GM18868 (cell line): ENCODE measurements at regions not wholly inside any gene's neighbourhood (a gene's known extent, or its start where the extent isn't known, plus 50 kb on each side); places are given as distances from the start of the nearest gene placed in this dataset.

ENCODE experiments used
- ATAC-seq: cut with Tn5 transposase; IDR thresholded peaks from one replicate; pipeline ENCODE4 v1.9.1; 2021; ENCODE audit warnings: mild to moderate bottlenecking, moderate library complexity; ENCODE audit not compliant: unreplicated experiment

DNA sequence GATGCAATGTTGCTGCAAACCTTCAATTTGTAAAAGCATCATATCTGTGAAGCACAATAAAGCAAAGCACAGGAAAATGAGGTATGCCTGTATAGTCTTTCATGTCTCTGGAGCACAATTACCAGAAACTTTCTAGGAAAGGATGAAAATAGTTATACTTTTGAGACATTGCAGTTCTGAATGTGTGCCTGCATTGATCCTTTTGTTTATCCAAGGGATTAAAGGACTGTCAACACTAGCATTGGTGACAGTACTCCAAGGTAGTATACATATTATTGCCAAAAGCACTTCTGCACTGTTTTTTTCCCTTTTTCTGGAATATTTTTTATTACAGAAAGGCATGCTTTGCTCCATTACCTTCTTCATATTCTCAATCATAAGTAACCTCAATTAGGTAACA, 476.0 kb downstream of the GABRG1 start:
- no peak for ATAC-seq

DNA sequence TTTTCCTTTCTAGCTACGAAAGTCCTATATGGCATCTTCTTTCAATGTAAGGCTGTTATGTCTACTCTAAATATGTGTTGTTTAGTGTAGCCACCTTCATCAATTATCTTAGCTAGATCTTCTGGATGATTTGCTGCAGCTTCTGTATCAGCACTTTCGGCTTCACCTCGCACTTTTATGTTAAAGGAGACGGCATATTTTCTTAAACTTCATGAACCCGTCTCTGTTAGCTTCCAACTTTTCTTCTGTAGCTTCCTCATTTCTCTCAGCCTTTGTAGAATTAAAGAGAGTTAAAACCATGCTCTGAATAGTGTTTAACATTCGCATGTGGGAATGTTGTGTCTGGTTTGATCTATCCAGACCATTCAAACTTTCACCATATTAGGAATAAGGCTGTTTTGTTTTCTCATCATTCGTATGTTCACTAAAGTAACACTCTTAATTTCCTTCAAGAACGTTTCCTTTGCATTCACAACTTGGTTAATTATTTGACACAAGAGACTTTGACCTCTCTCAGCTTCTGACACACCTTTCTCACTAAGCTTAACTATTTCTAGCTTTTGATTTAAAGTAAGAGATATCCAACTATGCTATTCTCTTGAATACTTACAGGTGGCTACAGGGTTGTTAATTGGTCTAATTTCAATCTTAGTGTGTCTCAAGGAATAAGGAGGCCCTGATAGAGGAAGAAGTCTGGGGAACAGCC, 476.8 kb downstream of the GABRG1 start:
- ATAC-seq, result no peak

GRCh38 chr4:45640281-45640680, 483.6 kb downstream of the GABRG1 start:
- ATAC-seq, result no peak

- no peak for ATAC-seq
Measured at GRCh38 chr4:45638641-45639040, 485.2 kb downstream of the GABRG1 start.

DNA sequence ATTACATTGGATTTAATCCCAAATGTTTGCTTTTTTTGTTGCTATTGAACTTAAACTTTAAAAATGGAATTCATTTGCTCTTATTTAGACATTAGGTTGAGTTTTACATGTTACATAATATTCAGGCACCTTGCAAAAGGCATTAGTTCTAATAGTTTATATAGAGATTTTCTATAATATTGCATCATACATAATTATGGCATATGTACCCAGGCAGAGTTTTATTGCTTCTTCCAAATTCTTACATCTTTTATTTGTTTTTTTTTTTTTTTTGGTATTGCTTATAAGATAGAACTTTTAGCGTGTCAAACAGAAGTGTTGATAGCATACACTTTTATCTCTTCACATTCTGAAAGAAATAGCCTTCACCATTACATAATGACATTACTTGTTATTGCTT, 487.7 kb downstream of the GABRG1 start:
- no peak for ATAC-seq

GRCh38 chr4:45629717-45630116, 494.1 kb downstream of the GABRG1 start:
- no peak for ATAC-seq

DNA sequence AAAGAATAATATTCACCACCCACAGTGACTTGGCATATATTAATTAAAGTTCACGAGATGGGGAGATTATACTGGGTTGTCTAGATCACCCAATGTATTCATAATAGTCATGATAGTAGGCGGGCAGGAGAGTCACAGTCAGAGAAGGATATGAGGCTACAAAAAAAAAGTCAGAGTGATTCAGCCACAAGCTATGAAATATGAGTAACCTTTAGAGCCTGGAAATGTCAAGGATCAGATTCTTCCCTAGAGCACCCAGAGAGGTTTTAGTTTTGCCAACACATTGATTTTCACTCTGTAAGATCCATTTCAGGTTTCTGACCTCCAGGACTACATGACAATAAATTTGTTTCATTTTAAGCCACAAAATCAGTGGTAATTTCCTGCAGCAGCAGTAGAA, 501.9 kb downstream of the GABRG1 start:
- ATAC-seq, result no peak

- no peak for ATAC-seq
Measured at GRCh38 chr4:45620808-45621207, 503.0 kb downstream of the GABRG1 start.

GRCh38 chr4:45596379-45597101, 527.3 kb downstream of the GABRG1 start:
- no peak for ATAC-seq

DNA sequence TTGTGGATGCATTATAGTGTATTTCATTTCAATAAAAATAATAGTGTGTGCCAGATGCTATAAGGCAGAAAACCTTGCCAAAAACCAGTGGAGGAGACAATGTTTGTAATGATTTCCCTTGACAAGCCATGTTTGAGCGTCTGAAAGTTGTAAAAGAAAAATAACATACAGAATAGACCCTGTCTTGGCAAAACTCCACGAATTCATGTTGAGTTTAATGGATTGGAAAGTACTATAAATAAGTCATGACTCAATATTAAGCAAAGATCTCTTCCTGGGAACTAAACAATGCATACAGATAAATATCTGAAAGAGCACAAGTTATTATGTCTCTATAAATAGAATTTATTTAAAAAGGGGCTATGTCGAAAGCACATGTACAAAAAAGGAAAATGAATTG, 543.5 kb downstream of the GABRG1 start:
- no peak for ATAC-seq

GRCh38 chr4:45578874-45579273, 545.0 kb downstream of the GABRG1 start:
- no peak for ATAC-seq

DNA sequence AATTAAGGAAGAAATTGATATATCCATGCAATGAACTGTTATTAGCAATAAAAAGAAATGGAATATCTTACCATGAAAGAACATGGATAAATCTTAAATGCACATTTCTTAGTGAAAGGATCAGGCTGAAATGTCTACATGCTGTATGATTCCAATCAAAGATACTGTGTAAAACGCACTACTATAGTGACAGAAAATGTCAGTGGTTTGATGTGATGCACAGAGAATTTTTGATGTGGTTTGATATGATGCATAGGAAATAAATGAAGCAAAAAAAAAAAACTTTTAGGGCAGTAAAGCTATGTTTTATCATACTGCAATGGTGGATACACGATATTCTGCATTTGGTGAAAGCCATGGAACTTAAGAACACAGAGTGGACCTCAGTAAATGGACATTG, 547.6 kb downstream of the GABRG1 start:
- ATAC-seq, result no peak

GRCh38 chr4:45569619-45570018, 554.2 kb downstream of the GABRG1 start:
- no peak for ATAC-seq

DNA sequence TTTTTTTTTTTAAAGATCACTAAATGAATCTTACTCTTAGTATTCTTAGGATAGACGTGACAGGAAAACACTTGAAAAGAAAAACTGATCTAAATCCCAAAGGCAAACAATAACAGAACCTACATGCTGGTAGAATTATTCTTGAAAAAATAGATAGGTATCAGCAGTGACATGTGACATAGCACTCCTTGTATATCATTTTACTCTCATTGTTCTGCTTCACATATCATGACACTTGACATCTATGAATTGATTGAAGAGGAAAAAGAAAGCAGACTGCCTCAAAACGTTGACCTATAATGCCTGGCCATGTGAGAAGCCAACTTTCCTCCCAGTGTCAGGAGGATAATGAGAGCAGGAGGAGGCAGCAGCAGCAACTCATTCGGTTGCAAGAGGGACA, 555.2 kb downstream of the GABRG1 start:
- ATAC-seq, result no peak

- ATAC-seq, result no peak
Measured at GRCh38 chr4:45566896-45567603, 556.8 kb downstream of the GABRG1 start.

- ATAC-seq, result no peak
Measured at GRCh38 chr4:45554423-45554822, 569.4 kb downstream of the GABRG1 start.

DNA sequence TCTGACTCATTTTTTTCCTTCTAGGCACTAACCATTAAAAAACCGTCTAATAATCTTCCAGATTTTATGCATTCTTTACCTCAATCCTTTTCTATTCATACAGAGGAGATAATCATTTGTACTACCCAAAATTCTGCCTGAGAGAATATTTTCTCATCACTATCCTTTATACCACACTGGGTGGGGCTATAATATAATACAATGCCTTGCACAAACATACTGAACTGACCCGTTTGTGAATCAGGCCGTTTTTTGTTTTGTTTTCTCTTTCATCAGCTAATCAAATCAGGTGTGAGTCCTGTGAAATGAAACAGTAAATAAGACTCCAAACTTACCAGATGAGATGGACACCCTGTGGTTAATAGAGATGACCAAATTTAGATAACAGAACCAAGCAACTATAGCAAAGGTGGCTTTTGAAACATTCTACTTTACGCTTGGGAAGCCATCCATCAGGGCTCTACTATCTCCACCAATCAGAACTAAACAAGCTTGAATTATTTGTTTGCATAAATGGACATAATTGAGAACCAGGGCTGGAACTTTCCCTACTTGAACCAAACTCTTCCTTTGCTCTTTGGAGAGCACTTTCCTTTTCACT, 573.0 kb downstream of the GABRG1 start:
- ATAC-seq, result peak; percentile 56

DNA sequence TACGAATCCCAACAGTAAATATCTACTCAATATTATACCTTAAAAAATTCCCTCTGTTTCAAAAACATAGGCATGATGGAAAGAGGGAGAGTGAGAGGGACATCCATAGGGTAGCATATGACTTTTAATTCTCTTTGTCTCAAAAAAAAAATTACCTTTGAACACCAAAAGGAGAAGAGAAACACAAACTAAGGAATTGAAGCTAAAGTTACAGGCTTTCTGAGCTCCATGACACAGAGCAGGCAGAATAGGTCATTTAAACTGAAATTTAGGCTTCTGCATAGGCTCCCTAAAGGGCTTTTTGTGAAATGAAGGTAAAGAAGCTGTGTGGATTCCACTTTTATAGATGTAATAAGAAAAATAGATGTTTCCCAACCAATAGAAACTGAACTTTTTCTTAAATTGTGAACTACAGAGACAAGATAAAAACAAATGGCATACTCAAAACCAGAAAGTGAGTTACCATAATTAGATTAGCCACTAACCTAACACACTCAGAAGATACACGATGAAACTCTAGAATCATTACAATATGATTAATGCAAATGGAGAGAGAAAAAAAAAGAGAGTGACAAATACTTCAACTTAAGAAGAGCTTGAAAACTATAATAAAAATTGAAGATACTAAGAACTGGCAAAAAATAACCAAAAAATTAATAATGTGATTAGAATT, 584.6 kb downstream of the GABRG1 start:
- peak; percentile 64 for ATAC-seq

DNA sequence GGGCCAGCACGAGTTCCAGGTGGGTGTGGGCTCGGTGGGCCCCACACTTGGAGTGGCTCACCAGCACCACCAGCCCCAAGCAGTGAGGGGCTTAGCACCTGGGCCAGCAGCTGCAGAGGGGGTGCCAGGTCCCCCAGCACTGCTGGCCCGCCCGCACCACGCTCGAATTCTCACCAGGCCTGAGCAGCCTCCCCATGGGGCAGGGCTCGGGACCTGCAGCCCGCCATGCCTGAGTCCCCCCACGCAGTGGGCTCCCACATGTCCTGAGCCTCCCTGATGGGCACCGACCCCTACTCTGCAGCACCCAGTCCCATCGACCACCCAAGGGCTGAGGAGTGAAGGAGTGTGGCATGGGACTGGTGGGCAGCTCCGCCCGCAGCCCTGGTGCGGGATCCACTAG, 593.4 kb downstream of the GABRG1 start:
- no peak for ATAC-seq

GRCh38 chr4:45527160-45527559, 596.7 kb downstream of the GABRG1 start:
- ATAC-seq, result no peak

DNA sequence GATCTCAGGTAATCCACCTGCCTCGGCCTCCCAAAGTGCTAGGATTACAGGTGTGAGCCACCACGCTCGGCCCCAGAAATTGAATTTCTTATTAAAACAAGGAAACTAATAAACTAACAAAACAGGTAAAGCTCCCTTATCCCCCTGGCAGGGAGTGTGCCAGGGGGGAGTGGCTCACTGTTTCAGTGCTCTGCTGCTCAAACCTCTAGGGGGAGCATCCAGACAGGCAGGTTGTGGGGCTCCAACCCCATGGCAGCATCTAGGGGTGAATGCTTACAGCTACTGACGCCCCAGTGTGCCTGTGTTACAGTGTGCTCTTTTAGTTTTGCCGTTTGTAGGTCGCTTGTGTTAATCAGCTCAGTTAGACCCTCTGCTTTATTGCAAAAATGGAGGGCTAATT, 605.0 kb downstream of the GABRG1 start:
- no peak for ATAC-seq
